ENCODE measurements at regions not wholly inside any gene's neighbourhood (a gene's known extent, or its start where the extent isn't known, plus 50 kb on each side); places are given as distances from the start of the nearest gene placed in this dataset.

DNA sequence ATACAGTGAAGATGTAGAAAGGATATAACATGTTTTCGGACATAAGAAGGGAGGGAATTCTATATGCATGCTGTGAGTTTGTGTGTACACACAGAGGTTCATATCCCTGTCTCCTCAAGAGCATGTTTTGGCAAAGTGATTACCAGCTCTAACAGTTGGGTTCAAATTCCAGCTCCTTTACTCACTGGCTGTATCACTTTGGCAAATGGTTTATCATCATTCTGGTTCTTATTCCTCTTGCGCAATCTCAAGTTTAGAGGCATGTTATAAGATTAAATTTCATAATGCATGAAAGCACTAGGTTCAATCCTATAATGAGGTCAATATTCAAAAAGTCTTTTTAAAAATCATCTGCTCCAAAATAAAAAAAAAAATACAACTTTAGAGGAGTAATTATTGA lies 107.7 kb upstream of the LRFN5 start:
- POLR2A ChIA-PET, result no interaction called here
- CTCF ChIA-PET, result no interaction called here

More for the DNA sequence above, 107.7 kb upstream of the LRFN5 start:
- Histone ChIP-seq H3K36me3 (replicated peaks in 1 of 2; ENCODE audit: control insufficient read depth in 1 of 2, insufficient read depth in 2 of 2, low read length in 1 of 2) (no peaks in the 10 kb centered on the region), H3K4me1 (ENCODE audit: control insufficient read depth in 1 of 2, insufficient read depth in 2 of 2, low read depth in 1 of 2, low read length in 1 of 2) (no peaks in the 10 kb centered on the region), H3K9me2 (no peaks in the 10 kb centered on the region), H3F3A (replicated peaks; ENCODE audit: insufficient read depth) (no peaks in the 10 kb centered on the region), H3K9ac (no peak overlapping the region), H3K4me3 (ENCODE audit: low read depth in 2 of 2, low read length in 1 of 2) (no peak overlapping the region), H3K79me2 (ENCODE audit: insufficient read depth) (no peaks in the 10 kb centered on the region), H3K9me3 (no peaks in the 10 kb centered on the region), H4K20me1 (ENCODE audit: insufficient read depth) (no peaks in the 10 kb centered on the region), H2AFZ (ENCODE audit: low read depth) (no peak overlapping the region), H3K27me3 (ENCODE audit: insufficient read depth) (no peaks in the 10 kb centered on the region), H3K27ac (ENCODE audit: low read depth in 2 of 2, low read length in 1 of 2) (no peak overlapping the region), H3K4me2 (no peak overlapping the region)
- 70% methylated on average over 2 of the region's 2 CpGs for WGBS (ENCODE audit: low lambda C conversion rate)
- no peak for DNase-seq
- no peak for TF ChIP-seq FOXM1 (IDR thresholded peaks at IDR 0.05; ENCODE audit: low read depth)
- no peak for TF ChIP-seq GATA2 (CRISPR knock-in tag; IDR thresholded peaks at IDR 0.05)
- no peak for TF ChIP-seq MEF2A (IDR thresholded peaks at IDR 0.05; ENCODE audit: borderline replicate concordance, low read depth)
- TF ChIP-seq RFX5 (IDR thresholded peaks at IDR 0.05; ENCODE audit: low read length), result no peak
- TF ChIP-seq RXRA (IDR thresholded peaks at IDR 0.05; ENCODE audit: borderline replicate concordance, low read depth), result no peak
- TF ChIP-seq, protein P1, sequence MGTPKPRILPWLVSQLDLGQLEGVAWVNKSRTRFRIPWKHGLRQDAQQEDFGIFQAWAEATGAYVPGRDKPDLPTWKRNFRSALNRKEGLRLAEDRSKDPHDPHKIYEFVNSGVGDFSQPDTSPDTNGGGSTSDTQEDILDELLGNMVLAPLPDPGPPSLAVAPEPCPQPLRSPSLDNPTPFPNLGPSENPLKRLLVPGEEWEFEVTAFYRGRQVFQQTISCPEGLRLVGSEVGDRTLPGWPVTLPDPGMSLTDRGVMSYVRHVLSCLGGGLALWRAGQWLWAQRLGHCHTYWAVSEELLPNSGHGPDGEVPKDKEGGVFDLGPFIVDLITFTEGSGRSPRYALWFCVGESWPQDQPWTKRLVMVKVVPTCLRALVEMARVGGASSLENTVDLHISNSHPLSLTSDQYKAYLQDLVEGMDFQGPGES (IDR thresholded peaks at IDR 0.05; ENCODE audit: low read depth, low read length), result no peak
- no peak for TF ChIP-seq SMC3 (IDR thresholded peaks at IDR 0.05; ENCODE audit: low read depth, low read length)
- no peak for TF ChIP-seq RAD21 (IDR thresholded peaks at IDR 0.05; ENCODE audit: low read length)
- TF ChIP-seq, protein P2, sequence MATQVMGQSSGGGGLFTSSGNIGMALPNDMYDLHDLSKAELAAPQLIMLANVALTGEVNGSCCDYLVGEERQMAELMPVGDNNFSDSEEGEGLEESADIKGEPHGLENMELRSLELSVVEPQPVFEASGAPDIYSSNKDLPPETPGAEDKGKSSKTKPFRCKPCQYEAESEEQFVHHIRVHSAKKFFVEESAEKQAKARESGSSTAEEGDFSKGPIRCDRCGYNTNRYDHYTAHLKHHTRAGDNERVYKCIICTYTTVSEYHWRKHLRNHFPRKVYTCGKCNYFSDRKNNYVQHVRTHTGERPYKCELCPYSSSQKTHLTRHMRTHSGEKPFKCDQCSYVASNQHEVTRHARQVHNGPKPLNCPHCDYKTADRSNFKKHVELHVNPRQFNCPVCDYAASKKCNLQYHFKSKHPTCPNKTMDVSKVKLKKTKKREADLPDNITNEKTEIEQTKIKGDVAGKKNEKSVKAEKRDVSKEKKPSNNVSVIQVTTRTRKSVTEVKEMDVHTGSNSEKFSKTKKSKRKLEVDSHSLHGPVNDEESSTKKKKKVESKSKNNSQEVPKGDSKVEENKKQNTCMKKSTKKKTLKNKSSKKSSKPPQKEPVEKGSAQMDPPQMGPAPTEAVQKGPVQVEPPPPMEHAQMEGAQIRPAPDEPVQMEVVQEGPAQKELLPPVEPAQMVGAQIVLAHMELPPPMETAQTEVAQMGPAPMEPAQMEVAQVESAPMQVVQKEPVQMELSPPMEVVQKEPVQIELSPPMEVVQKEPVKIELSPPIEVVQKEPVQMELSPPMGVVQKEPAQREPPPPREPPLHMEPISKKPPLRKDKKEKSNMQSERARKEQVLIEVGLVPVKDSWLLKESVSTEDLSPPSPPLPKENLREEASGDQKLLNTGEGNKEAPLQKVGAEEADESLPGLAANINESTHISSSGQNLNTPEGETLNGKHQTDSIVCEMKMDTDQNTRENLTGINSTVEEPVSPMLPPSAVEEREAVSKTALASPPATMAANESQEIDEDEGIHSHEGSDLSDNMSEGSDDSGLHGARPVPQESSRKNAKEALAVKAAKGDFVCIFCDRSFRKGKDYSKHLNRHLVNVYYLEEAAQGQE (IDR thresholded peaks at IDR 0.05; ENCODE audit: low read depth, low read length), result no peak
- TF ChIP-seq, protein P3, sequence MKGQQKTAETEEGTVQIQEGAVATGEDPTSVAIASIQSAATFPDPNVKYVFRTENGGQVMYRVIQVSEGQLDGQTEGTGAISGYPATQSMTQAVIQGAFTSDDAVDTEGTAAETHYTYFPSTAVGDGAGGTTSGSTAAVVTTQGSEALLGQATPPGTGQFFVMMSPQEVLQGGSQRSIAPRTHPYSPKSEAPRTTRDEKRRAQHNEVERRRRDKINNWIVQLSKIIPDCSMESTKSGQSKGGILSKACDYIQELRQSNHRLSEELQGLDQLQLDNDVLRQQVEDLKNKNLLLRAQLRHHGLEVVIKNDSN (IDR thresholded peaks at IDR 0.05; ENCODE audit: borderline replicate concordance, low read depth), result no peak
- TF ChIP-seq NFIC (IDR thresholded peaks at IDR 0.05; ENCODE audit: borderline replicate concordance), result no peak
- TF ChIP-seq FOSL2 (IDR thresholded peaks at IDR 0.05; ENCODE audit: borderline replicate concordance, low read depth), result no peak
- no peak for TF ChIP-seq TAF1 (IDR thresholded peaks at IDR 0.05; ENCODE audit: borderline replicate concordance, low read depth, low read length)
- TF ChIP-seq, protein P4, sequence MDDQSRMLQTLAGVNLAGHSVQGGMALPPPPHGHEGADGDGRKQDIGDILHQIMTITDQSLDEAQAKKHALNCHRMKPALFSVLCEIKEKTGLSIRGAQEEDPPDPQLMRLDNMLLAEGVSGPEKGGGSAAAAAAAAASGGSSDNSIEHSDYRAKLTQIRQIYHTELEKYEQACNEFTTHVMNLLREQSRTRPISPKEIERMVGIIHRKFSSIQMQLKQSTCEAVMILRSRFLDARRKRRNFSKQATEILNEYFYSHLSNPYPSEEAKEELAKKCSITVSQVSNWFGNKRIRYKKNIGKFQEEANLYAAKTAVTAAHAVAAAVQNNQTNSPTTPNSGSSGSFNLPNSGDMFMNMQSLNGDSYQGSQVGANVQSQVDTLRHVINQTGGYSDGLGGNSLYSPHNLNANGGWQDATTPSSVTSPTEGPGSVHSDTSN (IDR thresholded peaks at IDR 0.05), result no peak
- TF ChIP-seq FOXJ3 (CRISPR knock-in tag; IDR thresholded peaks at IDR 0.05), result no peak
